ENCODE measurements at regions not wholly inside any gene's neighbourhood (a gene's known extent, or its start where the extent isn't known, plus 50 kb on each side); places are given as distances from the start of the nearest gene placed in this dataset.
"Not testable (repeated sequence)": the region's sequence is repeated elsewhere in the genome, so short reads cannot be mapped to it uniquely, and the experiment has no call there.

DNA sequence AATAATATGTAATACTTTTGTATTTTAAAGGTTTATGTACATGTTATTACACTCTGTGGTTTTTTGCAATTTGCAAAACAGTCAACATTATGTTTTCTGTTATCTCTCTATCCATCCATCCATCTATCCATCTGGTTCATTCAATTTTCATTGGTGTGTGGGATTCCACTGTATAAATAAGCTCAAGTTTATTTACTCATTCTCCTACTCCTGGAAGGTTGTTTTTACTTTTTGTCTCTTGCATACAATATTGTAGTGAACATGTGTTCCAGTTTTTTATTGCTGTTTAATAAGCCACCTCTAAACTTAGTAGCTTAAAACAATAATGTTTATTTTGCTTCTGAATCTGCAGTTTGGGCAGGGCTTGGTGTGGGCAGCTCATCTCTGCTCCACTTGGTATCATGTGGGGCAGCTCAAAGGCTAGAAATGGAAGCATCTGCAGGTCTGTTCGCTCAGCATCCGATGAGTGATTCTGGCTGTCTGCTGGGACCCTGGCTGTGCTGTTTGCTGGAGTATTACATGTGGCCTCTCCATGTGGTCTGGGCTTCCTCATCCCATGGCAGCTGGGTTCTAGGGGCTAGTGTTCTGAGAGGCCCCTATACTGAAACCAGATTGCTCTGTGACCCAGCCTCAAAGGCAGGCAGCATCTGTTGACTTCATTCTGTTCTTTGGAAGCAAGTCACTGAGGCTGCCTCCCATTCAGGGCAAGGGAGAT lies 98.8 kb downstream of the SLC25A47 start:
- DNase-seq = no peak

DNA sequence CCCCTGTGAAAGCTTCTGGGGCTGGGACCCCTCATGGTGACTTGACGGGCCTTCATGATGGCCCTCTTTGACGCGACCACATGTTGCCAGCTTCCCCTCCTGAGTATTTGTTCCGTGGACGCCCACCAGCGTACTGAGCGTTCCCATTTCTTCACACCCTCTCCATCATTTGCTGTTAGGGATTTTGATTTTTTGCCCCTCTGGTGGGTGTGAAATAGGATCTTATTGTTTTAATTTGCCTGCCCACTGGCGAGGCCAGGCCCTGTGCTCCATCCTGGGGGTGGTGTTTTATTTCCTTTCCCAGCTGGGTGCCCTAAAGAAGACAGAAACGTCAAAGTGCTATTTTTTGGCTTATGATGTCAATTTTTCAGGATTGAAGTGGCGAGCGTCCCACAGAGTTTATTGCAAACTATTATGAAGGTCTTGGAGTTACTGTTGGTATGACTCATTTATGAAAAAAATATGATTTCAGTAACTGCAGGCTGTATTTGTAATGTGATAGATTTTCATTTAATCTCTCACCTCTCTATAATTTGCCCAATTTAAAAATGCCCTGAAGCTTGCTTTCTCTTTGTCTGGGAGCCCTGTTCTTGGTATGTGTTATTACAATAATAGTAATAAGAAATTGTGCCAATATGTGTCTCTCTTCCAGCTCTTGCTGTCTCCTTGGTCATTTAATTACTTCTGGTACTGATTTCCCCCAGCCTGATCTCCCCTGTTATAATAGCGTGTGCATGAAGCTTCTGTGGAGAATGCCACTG lies 99.6 kb downstream of the SLC25A47 start:
- no peak for DNase-seq

DNA sequence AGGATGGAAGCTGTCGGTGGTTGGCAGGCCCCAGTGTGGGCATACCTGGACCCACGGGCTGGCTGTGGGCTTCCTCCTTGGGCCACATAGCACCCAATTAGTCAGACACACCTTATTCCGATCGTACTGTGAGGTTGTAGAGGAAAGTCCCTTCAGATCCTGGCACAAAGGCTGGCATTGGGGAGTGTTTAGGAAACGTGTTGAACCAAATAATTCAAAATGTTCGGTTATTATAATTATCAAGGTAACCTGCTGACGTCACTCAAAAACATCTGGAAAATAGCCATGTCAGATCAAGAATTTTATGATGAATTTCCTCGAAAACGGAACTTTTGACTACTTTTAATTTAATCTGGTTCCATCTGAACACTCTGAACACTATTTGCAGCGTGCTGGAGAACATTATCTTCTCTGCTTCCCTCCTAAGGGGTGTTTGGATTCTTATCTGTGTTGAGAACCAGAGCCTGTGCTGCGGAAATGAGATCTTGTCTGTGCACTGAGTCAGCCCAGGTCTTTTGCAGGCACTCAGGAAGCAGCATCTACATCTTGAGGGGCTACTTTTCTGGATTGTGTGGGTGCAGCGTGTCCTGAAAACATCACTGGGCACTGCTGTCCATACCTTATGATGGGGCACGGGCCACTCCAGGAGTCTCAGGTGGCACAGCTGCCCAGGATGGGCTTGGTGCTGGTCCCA lies 100.3 kb downstream of the SLC25A47 start:
- DNase-seq = no peak

DNA sequence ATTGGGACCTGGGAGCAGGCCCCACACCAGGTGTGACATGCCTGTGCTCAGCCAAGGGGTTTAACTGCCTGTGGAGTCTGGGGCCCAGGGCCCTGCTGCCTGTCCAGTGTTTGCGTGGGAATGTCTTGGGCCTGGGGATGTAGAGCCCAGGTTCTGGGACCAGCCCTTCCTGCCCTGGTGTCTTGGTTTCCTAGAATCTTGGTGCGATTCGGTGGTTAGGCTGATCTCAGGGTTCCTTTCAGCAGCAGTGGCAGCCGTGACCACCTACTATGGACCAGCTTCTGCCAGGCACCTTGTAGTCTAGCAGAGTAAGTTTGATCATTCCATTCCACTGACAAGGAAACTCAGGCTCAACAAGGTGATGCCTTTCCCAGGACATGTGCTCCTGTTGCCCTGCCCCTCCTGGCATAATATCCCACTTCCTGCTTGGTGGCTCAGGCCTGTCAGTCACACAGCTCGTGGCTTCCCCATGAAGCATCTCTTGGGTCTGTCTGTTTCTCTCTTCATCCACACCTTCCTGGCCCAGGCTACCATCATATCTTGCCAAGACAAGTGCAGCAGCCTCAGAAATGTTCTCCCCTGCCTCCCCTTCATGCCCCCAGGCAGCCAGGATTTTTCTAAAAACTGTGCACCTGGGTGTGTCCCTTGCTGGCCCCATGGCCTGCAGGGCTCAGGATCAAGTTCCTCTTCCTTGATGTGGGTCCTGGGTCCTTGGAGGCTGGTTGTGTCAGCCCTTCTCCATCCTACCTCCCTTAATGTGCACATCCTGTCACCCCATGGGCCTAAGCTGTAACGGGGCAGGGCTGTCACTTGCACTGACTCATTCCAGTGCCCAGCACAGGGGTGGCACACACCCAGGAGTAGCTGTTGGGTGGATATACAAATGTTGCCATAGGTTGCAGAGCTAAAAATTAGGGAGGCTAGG lies 101.6 kb downstream of the SLC25A47 start:
- DNase-seq = peak in 1 of 2 donors; percentile 33

DNA sequence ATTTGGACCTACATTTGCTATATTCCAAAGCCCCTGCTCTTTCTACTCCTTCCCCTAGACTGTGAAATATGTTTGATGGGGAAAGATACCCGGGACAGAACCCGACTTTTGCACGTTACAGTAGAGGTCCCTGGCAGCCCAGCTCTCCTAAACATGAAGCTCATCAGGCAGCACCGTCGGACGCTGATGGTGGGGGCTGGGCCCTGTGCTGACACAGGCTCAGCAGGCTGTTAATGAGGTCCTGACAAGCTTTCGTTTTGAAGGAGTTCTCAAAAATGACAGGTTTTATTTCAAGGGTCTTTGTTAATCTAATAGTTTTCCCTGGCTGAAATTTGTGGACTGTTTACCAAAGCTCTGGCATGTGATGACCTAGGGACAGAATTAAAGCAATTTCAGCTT lies 102.3 kb downstream of the SLC25A47 start:
- no peak for DNase-seq

DNA sequence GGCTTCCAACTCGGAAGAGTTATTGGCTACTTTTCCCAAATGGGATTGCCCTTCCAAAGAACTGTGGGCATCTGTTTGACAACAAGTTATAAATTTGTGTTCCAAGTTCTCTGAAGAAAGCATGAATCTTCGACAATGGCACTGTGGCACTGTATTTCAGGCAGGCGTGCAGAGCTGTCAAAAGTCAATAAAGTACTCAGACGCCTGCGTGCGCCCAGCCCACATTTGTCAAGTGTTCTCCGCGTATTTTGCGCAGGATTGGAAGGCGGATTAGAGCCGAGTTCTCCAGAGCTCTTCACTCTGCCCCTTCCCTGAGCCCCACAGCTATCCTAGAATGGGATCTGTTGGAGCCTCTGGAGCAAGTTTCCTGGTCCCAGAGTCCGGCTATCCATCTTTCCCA lies 103.2 kb downstream of the SLC25A47 start:
- DNase-seq = no peak

DNA sequence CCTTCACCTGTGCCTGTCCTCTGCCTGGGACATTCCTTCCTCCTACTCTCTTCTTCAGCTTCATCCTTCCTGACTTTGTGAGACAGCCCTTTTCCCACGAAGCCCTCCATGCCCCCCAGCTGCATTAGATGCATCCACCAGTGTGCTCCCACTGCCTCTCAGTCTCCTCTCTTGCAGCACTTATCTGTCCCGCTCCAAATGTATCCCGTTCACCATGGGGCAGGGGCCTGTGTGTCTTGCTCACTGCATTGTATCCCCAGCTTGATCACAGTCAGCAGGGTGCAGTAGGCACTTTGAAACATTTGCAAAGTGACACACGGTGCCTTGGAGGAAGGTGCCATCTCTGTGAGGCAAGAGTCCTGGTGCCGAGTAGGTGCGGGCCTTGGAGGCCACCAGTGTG lies 104.0 kb downstream of the SLC25A47 start:
- no peak for DNase-seq

DNA sequence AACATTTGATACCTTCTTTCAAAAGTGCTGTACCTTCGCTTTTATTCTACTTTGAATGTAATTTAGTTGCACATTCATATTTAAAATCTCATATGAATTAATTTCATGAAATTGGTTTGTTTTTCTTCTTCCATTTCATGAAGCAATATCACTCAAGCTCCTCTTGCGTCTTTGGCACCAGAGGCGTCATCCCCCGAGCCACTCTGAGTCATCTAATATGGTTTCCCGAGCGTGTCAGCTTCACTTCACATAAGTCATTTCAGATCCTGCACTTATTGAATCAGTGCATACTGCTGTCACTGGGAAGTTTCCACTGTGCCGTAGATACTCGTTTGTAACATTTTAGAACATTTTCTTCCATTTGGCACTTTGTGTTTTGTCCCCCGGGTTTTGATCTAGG lies 105.6 kb downstream of the SLC25A47 start:
- no peak for DNase-seq

DNA sequence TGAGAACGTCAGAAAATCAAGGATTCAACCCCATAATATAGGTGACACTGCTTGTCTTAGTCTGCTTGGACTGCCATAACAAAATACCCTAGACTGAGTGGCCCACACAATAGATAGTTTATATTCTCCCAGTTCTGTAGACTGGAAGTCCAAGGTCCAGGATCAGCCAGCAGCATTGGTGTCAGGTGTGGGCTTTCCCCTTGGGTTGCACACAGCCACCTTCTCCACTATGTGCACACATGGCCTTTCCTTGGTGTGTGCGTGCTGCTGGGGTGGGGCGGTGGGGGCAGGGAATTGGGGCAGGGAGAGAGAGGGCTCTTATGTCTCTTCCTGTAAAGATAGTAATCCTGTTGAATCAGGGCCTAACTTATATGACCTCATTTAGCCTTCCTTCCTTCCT lies 106.4 kb downstream of the SLC25A47 start:
- DNase-seq = no peak

DNA sequence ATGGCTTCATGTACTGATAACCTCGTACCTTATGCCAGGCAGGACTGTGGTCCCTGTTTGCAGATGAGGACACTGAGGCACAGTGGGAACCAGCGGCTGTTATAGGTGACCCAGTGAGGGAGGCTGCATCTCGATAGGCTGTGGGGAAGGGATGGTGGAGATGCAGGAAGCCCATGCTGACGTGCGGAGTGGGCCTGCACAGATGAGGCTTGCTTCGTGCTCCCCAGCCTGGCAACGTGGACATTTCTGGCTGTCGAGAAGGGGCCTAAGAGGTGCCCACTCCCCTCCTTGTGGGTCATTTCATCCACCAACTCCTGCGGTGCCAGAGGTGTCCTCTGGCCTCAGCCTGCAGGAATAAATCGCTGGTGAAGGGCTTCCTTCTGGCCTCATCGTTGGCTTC lies 107.4 kb downstream of the SLC25A47 start:
- DNase-seq = no peak

DNA sequence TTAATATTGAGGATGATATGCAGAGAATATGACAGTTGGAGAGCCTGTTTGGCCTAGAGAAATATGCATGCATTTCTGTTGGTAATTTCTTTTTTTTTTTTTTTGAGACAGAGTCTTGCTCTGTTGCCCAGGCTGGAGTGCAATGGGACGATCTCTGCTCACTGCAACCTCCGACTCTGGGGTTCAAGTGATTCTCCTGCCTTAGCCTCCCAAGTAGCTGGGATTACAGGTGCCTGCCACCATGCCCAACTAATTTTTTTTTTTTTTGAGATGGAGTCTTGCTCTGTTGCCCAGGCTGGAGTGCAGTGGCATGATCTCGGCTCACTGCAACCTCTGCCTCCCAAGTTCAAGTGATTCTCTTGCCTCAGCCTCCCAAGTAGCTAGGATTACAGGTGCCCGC lies 108.3 kb downstream of the SLC25A47 start:
- DNase-seq = not testable (repeated sequence)

DNA sequence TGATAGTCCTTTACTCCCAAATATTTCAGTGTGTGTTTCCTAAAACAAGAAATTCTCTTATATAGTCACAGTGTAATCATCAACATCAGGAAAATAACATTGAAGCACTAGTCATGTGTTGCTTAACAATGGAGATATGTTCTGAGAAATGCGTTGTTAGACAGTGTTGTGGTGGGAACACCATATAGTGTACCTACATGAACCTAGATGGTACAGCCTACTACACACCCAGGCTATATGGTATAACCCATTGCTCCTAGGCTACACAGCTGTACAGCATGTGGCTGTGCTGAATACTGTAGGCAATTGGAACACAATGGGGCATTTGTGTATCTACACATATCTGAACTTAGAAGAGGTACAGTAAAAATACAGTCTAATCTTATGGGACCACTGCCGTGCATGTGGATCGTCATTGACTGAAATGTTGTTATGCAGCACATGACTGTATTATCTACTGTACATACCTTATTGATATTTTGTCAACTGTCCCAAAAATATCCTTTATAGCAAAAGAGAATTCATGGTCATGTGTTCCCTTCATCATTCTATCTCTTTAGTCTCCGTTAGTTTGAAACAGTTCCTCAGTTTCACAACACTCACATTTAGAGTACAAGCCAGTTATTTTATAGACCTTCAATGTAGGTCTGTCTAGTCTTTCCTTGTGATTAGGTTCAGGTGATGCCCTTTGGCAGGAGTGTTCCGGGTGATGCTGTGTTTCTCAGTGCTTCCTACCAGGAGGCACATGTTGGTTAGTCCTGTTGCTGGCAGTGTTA lies 109.7 kb downstream of the SLC25A47 start:
- no peak for DNase-seq

DNA sequence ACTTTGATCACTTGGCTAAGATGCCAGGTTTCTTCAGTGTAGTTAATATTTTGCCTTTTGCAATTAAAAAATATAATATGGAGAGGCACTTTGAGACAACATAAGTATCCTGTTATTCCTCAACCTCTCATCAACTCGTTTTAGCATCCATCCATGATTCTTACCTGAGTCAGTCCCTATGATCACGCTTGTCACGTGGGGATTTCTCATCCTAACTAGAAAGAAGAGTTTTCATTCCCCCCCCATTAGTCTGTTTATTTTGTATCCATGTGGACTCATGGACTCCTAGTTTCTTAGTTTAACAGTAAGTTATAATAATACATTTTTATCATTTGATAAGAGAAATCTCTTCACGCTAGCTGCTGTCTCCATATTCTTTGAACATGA lies 110.3 kb downstream of the SLC25A47 start:
- no peak for DNase-seq

DNA sequence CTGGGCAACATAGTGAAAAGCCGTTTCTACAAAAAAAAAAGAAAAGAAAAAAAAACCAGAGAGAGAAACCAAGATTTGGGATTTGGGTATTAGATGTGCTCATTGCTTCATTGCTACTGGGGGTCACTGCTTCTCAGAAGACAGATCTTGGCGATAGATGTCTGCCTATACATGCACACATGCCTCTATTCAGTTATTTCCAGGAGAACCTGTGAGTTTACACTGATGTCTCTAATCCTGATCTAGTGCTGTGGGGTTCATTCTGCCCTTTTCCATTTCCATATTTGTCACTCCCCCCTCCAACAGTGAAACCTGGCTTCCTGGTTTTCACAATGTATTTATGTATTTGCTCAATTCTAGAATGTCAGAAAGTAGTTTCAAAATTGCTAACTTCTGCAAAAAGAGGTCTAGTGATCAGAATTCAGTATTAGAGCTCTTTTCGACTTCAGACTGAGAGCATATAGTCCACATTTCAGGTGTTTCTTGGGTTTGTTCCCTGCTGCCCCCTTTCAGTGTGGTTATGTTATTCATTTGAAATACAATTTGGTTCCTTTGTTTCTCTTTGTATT lies 111.0 kb downstream of the SLC25A47 start:
- no peak for DNase-seq

DNA sequence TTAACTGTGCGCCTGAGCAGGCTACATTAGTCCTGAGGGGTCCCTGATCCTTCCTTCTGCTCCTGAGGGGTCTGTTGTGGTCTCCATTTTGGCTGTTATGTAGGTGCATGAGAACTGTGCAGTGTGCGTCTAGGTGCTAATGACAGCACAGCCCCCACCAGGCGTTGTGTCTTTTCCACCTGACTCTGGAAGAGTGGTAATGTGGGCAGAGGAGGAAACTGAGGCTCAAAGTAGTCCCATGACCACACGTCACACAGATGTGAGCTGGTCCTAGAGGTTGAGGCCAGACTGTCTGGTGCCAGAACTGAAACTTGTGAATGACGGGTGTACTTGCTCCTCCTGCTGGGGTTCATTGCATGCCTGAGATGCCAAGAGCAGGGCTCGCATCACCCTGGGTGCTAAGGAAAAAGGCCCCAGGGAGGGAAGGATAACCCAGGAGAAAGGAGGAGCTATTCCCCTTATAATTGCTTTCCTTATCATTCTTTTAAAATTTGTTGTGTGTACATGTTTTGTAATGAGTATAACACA lies 111.8 kb downstream of the SLC25A47 start:
- DNase-seq = no peak

DNA sequence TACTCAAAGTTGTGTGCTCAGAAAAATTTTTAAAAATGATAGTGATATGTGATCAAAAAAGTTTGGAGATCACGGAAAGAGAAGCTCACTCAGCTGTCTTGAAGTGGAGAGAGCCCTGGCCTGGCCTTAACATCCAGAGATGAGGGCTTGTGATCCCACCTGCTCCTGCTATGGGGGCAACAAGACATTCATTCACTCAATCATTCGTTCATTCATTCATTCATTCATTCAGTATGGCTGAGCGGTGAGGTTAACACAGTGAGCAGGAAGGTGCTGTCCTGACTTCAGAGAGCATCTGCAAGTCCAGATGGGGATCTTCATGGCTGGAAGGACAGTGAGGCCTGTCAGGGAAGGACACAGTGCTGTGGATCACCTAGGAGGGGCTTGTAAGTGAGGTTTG lies 112.3 kb downstream of the SLC25A47 start:
- DNase-seq = no peak

DNA sequence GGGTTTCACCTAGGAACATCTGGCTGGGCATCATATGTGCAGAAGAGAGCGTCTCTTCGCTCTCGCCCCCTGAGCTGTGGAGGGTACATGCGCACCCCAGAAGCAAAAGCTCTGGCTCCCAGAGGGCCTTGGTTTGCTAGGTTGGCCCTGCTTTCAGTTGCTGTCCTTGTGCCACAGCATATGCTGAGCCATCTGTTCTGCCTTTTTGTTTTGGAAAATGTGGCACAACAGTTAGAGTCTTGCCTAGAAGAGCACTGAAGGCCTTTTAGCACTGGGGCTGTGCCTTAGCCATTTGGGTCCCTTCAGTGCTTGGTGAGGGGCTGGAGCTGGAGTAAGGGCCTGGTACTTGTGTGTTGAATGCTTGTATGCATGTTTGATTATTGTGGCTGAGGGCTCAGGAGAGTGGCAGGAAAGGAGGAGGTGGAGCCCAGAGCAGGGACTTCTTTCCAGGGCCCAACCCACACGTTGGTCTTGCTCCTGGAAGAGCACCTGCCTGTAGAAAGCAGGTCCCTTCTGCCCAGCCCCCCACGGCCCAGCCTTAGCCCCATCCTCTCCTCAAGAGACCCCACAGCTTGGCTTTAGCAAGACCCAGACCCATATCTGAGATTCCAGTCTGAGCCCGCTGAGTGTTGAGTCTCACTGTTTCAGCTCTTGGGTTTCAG lies 113.7 kb downstream of the SLC25A47 start:
- no peak for DNase-seq

DNA sequence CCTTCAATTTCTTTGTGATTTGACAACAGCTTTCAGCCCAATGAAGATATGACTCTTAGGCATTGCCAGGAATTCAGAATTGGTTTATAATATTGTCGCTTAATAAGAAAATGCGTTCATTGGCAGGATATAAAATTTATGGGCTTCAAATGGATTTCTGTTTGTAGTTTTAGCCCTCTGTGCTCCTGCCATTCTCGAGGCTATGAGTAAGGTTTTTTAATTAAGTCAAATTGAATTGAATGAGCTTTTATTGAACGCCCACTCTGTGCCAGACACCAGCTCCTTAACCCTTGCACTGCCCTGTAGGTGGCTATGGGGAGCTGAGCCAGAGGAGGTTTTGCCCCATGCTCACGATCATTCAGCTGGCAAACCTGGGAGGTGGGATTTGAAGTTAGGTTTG lies 115.1 kb downstream of the SLC25A47 start:
- no peak for DNase-seq

DNA sequence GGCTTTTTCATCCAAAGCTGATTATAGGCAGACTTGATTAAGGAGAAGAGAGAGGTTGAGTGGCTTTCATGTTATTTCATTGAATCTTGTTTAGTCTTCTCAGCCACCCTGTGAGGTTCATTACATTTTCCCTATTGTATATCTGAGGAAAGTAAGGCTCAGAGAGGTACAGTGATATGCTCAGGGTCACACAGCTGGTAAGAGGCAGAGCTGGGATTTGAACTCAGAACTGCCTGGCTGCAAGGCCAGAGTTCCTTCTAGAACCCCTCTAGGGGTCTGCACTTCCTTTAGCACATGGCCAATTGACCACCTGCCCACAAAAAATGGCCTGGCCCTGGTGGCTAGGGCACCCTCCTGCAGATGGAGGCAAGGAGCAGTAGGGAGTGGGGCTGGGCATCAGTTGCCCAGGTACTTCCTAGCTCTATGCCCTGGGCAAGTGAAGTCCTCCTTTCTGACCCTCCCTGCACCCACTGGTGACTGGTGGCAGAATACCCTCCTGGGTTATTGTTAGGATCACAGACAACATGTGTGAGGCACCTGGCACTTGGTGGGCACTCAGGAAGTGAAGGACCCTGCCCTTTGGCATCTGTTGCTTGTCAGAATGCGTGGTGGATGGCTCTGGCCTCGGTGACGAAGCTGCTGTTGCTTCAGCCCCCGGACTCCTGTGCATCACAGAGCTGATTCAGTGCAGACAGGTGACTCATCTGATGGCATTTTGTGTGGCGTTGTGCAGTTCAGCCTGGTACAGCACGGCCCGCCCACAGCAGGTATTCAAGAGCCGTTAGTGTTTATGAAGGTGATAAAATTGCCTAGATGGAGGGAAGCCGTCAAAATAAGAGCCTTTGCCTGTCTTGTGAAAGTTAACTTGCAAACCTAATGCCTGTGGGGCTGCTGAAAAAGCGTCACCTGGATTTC lies 115.8 kb downstream of the SLC25A47 start:
- no peak for DNase-seq

DNA sequence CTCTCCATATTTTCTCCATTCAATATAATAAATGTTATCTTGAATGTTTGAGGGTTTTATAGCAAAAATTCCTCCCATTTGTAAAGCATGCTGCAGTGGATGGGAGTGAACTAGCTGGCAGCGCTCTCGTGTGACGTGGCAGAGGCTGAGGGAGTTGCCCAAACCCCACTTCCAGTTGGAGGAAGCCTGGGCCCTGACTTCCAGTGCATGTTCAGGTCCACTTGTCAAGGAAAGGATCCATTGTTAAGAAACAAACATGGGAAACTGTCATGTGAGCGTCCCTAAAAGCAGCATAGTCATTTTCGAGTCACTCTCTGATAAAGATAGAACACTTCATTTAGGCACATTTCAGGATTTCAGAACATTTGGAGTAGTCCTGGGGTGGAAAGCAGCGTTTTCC lies 116.6 kb downstream of the SLC25A47 start:
- DNase-seq = no peak
